ENCODE measurements at regions not wholly inside any gene's neighbourhood (a gene's known extent, or its start where the extent isn't known, plus 50 kb on each side); places are given as distances from the start of the nearest gene placed in this dataset.

DNA sequence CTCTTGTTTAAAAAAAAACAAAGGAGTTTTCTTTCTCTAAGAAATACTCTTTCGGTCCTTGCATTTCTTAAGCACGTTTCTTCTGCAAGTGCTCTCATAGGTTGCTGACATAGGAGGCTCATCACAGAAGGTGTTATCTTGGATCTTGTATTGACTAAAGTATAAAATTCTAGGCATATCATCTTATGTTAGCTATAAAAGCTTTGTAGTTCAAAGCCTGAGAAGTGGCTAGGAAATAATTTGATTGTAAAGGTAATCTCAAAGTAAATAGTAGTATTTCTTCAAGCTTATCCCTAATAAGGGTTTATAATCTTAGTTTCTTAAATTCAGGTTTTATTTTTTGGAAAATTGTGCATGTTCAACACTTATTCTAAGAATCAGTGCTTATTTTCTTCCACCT, 778.9 kb downstream of the TMTC2 start:
- no peak overlapping the region for H3K27ac ChIP-seq (ENCODE audit: low read depth, low read length, poor library complexity, severe bottlenecking)
- H3K36me3 ChIP-seq (ENCODE audit: insufficient read depth, low read length) = no peaks in the 10 kb centered on the region
- no peaks in the 10 kb centered on the region for H3K9me3 ChIP-seq (ENCODE audit: low read length)
- no peak for TF ChIP-seq EZH2 (IDR thresholded peaks at IDR 0.05; ENCODE audit: borderline replicate concordance, low read length)
- TF ChIP-seq, protein P1, sequence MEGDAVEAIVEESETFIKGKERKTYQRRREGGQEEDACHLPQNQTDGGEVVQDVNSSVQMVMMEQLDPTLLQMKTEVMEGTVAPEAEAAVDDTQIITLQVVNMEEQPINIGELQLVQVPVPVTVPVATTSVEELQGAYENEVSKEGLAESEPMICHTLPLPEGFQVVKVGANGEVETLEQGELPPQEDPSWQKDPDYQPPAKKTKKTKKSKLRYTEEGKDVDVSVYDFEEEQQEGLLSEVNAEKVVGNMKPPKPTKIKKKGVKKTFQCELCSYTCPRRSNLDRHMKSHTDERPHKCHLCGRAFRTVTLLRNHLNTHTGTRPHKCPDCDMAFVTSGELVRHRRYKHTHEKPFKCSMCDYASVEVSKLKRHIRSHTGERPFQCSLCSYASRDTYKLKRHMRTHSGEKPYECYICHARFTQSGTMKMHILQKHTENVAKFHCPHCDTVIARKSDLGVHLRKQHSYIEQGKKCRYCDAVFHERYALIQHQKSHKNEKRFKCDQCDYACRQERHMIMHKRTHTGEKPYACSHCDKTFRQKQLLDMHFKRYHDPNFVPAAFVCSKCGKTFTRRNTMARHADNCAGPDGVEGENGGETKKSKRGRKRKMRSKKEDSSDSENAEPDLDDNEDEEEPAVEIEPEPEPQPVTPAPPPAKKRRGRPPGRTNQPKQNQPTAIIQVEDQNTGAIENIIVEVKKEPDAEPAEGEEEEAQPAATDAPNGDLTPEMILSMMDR (IDR thresholded peaks at IDR 0.05; ENCODE audit: low read length) = no peak
- no peaks in the 10 kb centered on the region for H4K20me1 ChIP-seq (ENCODE audit: insufficient read depth, low read length)
- H3F3A ChIP-seq (ENCODE audit: insufficient read depth, low read length) = no peaks in the 10 kb centered on the region; the same call in 1 of the 2 replicates
- H3K4me3 ChIP-seq (ENCODE audit: low read depth, low read length, poor library complexity, severe bottlenecking) = no peak overlapping the region
- H3K4me2 ChIP-seq (ENCODE audit: low read length) = no peak overlapping the region
- no peaks in the 10 kb centered on the region for H3K4me1 ChIP-seq (ENCODE audit: insufficient read depth, low read length, severe bottlenecking)
- no peaks in the 10 kb centered on the region for H3K9me2 ChIP-seq (ENCODE audit: low read depth, low read length)
- H3K27me3 ChIP-seq (ENCODE audit: insufficient read depth, low read length) = no peaks in the 10 kb centered on the region
- H3K79me2 ChIP-seq (ENCODE audit: insufficient read depth, low read length) = no peaks in the 10 kb centered on the region
- no peak overlapping the region for H3K9ac ChIP-seq (ENCODE audit: low read length)
- H2AFZ ChIP-seq (ENCODE audit: low read length) = no peak overlapping the region

DNA sequence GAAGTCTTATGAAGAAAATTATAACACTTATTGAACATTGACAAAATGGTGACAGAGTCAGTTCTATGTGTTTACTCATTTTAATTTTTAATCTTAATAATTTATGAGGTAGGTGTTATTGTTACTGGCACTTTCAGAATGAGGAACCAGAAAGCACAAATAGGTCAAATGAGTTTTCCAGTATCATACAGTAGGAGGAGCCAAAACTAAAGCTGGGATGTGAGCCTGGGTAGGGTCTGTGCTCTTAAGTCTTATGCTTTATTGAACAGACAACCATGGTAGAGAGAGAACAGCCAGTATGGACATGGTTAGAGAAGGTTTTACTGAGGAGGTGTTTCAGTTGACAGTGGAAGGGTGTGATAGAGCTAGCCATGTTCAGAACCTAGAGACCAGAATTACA, 775.7 kb downstream of the TMTC2 start:
- no peaks in the 10 kb centered on the region for H3K36me3 ChIP-seq (ENCODE audit: insufficient read depth, low read length)
- no peaks in the 10 kb centered on the region for H3K4me1 ChIP-seq (ENCODE audit: insufficient read depth, low read length, severe bottlenecking)
- TF ChIP-seq EZH2 (IDR thresholded peaks at IDR 0.05; ENCODE audit: borderline replicate concordance, low read length) = no peak
- TF ChIP-seq, protein P1 (IDR thresholded peaks at IDR 0.05; ENCODE audit: low read length) = no peak
- no peaks in the 10 kb centered on the region for H3K79me2 ChIP-seq (ENCODE audit: insufficient read depth, low read length)
- no peak overlapping the region for H3K27ac ChIP-seq (ENCODE audit: low read depth, low read length, poor library complexity, severe bottlenecking)
- H3F3A ChIP-seq (ENCODE audit: insufficient read depth, low read length) = no peaks in the 10 kb centered on the region; the same call in 1 of the 2 replicates
- H3K9me2 ChIP-seq (ENCODE audit: low read depth, low read length) = no peaks in the 10 kb centered on the region
- no peak overlapping the region for H3K9ac ChIP-seq (ENCODE audit: low read length)
- H3K4me3 ChIP-seq (ENCODE audit: low read depth, low read length, poor library complexity, severe bottlenecking) = no peak overlapping the region
- no peaks in the 10 kb centered on the region for H4K20me1 ChIP-seq (ENCODE audit: insufficient read depth, low read length)
- H3K27me3 ChIP-seq (ENCODE audit: insufficient read depth, low read length) = no peaks in the 10 kb centered on the region
- no peak overlapping the region for H2AFZ ChIP-seq (ENCODE audit: low read length)
- no peaks in the 10 kb centered on the region for H3K9me3 ChIP-seq (ENCODE audit: low read length)
- H3K4me2 ChIP-seq (ENCODE audit: low read length) = no peak overlapping the region

DNA sequence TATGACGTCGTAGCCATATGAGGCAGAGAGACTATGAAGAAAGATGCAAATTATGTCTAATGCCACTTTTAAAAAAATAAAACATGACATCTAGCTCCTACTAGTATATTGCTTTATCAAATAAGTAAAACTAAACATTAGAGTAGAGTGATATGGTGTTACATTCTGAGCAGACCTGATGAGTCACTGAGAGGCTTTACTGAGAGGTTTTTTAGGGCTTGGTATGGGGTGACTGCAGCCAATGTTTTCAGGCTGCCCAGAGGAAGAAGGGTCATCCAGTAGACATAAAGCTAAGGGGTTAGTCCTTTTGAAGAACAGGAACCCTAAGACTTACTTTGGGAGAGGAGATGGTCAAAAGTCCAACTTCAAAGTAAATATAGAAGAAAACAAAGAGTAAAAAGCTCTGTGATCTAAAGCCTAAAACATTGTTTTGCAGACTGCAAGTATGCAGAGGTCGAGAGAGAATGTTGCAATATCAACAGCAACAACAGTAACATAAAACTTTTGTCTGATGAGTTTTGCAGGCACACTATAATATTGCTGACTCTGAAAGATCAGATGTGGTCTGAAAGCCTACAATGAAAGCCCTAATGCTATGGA, 774.7 kb downstream of the TMTC2 start:
- H4K20me1 ChIP-seq (ENCODE audit: insufficient read depth, low read length) = no peaks in the 10 kb centered on the region
- no peak overlapping the region for H3K27ac ChIP-seq (ENCODE audit: low read depth, low read length, poor library complexity, severe bottlenecking)
- no peak for TF ChIP-seq EZH2 (IDR thresholded peaks at IDR 0.05; ENCODE audit: borderline replicate concordance, low read length)
- TF ChIP-seq, protein P1 (IDR thresholded peaks at IDR 0.05; ENCODE audit: low read length) = no peak
- no peaks in the 10 kb centered on the region; the same call in 1 of the 2 replicates for H3F3A ChIP-seq (ENCODE audit: insufficient read depth, low read length)
- no peaks in the 10 kb centered on the region for H3K4me1 ChIP-seq (ENCODE audit: insufficient read depth, low read length, severe bottlenecking)
- H3K9me3 ChIP-seq (ENCODE audit: low read length) = no peaks in the 10 kb centered on the region
- no peaks in the 10 kb centered on the region for H3K27me3 ChIP-seq (ENCODE audit: insufficient read depth, low read length)
- no peak overlapping the region for H2AFZ ChIP-seq (ENCODE audit: low read length)
- no peaks in the 10 kb centered on the region for H3K9me2 ChIP-seq (ENCODE audit: low read depth, low read length)
- no peak overlapping the region for H3K4me3 ChIP-seq (ENCODE audit: low read depth, low read length, poor library complexity, severe bottlenecking)
- H3K9ac ChIP-seq (ENCODE audit: low read length) = no peak overlapping the region
- H3K36me3 ChIP-seq (ENCODE audit: insufficient read depth, low read length) = no peaks in the 10 kb centered on the region
- H3K4me2 ChIP-seq (ENCODE audit: low read length) = no peak overlapping the region
- no peaks in the 10 kb centered on the region for H3K79me2 ChIP-seq (ENCODE audit: insufficient read depth, low read length)
